GM21360 (cell line): ENCODE measurements at regions not wholly inside any gene's neighbourhood (a gene's known extent, or its start where the extent isn't known, plus 50 kb on each side); places are given as distances from the start of the nearest gene placed in this dataset.
"Not testable (repeated sequence)": the region's sequence is repeated elsewhere in the genome, so short reads cannot be mapped to it uniquely, and the experiment has no call there.

Experiments used
- ATAC-seq: cut with Tn5 transposase; IDR thresholded peaks from one replicate; pipeline ENCODE4 v1.9.1; 2021; ENCODE audit warnings: mild to moderate bottlenecking, moderate library complexity; ENCODE audit not compliant: unreplicated experiment

GRCh38 chr7:81839708-81840369 is 70.0 kb upstream of the HGF start:
- peak; percentile 95 for ATAC-seq

GRCh38 chr7:81833401-81833800 is 63.6 kb upstream of the HGF start:
- no peak for ATAC-seq

GRCh38 chr7:81831883-81832282 is 62.0 kb upstream of the HGF start:
- ATAC-seq, result no peak

GRCh38 chr7:81829511-81829910 is 59.7 kb upstream of the HGF start:
- ATAC-seq, result not testable (repeated sequence)

GRCh38 chr7:81822811-81823210 is 53.0 kb upstream of the HGF start:
- no peak for ATAC-seq

- no peak for ATAC-seq
These were observed 50.0 kb upstream of the HGF start for GRCh38 chr7:81819861-81820260.
